ENCODE measurements at regions not wholly inside any gene's neighbourhood (a gene's known extent, or its start where the extent isn't known, plus 50 kb on each side); places are given as distances from the start of the nearest gene placed in this dataset.

DNA sequence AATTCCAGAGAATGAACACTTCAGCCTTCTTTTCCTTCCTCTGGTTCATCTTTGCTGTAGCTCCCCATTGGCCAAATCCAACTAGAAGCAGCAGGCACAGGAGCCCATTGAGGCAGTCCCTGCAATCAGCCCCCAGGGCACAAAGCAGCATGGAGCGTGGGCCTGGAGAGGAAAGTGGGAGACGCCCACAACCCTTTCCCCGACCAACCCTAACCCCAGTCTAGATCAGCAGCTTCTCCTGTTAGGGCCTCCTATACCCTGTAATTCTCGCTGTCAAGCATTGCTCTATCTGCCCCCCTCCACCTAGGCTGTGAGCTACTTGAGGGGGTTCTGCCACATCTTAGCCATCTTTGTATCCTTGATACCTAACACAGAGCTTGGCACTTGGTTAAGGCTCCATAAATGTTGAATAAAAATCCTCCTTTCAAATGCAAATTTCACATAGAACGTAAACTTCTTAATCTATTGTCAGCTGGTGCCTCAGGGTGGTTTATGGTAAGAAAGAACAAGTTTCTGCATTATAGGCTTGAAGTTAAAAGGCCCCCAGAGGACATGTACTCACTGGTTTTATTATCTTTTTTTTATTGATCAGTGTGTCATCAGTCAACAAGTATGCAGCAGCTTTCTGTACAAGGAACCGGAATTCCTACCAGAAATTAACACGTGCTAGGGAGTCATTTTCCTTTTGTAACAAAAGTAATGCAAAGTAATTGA lies 97.9 kb upstream of the PFN2 start:
- DNase-seq (ENCODE audit: low read depth), result no peak

DNA sequence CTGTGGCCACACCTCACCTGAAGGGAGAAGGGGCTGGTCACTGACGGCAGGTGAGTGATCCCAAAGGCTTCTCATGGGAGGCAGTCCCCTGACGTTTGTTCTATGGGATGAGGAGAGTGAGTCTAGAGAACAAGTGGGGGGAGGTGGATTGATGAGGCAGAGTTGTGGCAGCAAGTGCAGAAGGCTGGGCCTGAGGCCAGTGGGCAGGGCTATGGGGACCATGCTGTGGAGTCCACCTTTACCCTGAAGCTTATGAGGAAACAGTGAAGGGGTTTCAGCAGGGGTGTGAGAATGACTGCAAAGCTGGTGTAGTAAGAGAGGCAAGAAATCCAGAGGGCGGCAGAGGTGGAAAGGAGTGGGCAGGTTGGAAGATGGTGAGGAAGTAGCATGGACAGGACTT lies 96.9 kb upstream of the PFN2 start:
- no peak for DNase-seq (ENCODE audit: low read depth)

DNA sequence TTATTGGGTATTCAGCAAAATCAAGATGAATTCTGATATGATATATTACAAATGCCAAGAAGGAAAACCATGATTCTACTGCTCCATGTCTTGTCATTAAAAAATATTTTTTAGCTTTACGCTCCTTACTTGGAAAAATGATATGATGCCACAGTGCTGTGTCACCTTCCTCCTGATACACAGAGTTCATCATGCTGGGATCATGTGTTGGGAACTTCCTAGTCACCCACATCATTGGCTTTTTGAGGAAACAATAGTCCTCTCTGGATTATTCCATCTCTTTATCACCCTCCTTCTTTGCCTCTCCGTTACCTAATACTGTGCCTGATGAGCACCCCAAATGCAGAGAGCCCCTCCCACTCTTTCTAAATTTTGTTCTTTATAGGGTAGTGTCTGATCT lies 94.3 kb upstream of the PFN2 start:
- DNase-seq (ENCODE audit: low read depth), result no peak

DNA sequence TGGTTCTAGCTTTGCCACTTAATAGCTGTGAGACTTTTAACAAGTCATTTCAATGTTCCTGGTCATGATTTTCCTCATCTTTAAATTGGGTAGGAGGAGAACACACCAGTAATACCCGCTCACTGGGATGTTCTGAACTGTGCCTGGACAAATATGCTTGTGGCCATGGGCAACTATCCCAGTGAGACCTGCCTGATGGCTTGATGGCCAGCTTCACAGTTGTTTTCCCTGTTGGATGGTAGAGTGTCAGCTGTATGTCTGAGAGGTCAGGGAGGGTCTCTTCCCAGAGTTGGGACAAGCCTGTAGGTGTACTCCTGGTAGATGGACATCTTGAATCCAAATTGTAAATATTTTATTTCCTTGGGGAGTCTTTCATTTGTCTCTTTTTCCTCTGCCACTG lies 92.5 kb upstream of the PFN2 start:
- no peak for DNase-seq (ENCODE audit: low read depth)

DNA sequence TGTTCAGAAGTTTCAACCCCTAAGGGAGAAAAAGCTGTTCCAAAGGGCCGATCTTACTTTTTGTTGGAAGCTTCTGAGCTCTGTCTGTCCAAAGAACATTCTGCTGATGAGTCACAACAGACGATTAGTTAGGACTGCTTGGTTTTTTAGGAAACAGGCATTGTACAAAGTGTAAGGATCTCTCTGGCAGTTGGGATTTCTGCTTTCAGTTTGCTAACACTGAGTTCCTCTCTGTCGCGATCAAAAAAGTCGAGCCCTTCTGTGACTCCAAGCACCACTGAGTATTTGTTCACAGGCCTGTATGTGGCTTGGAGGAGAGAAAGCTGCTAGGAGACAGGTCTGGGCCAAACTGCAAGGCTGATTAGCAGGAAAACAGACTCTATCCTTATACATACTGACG lies 91.8 kb upstream of the PFN2 start:
- peak; percentile 76 for DNase-seq (ENCODE audit: low read depth)

DNA sequence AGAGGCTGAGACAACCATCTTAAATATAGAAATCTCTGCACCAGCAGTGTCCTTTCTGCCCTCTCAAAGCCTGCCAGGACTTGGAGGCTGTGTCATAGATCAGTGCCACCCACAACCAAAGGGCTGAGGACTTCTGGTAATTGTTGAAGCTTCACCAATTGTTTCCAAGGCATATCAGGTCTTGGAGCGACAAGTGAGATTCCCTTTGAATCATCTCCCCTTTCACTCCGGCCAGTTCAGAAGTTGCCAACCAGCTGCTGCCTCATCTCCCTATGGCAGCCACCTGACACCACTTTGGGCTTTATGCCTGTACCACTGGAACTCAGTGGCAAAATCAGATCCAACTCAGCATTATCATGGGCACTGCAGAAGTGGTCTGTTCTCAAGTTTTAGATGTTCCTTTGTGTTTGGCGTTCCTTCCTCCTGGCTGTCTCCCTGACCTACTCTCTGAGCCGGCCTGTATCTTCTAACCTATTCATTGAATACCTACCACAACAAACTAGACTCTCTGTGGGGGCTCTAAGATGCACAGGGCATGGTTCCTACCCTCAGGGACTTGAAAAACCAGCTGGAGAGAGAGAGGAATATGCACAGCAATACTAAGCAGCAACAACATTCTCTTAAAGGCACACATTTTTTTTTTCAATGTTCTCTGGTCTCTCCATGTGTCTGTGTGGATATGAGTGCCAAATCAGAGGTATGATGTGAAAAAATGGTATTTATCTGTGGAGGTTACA lies 90.8 kb upstream of the PFN2 start:
- no peak for DNase-seq (ENCODE audit: low read depth)

DNA sequence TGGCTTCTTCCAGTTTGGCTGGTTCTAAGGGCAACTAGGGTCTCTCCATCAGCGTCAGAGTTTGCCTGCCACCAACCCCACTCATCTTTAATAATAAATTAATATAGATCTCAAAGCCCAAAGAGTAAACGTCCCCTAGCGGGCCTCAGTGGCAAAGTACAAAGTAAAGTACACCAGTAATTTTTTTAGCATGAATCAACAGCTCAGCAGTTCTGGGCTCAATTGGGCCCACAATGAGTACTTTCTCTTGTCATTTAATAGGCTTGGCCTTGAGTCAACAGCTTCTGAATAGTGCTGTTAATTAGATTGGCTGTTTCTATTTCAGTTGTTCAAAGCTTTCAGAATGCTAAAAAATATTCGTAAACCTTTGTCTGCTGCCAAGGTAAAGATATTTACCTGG lies 89.0 kb upstream of the PFN2 start:
- DNase-seq (ENCODE audit: low read depth), result no peak

DNA sequence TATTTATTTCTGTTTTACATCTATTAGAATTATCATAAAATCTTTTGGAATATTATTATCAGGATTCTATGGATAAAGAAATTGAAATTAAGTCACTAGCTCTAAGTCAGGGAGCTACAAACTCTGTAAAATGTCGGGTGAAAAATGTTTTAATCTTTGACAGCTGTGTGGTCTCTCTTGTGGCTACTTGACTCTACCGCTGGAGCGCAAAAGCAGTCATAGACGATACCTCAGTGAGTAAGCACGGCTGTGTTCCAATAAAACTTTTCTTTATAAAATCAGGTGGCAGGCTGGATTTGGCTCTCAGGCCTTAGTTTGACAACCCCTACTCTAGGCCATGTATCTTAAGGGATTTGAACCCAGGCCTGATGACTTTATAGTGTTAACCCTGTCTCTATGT lies 88.5 kb upstream of the PFN2 start:
- DNase-seq (ENCODE audit: low read depth), result peak; percentile 54

DNA sequence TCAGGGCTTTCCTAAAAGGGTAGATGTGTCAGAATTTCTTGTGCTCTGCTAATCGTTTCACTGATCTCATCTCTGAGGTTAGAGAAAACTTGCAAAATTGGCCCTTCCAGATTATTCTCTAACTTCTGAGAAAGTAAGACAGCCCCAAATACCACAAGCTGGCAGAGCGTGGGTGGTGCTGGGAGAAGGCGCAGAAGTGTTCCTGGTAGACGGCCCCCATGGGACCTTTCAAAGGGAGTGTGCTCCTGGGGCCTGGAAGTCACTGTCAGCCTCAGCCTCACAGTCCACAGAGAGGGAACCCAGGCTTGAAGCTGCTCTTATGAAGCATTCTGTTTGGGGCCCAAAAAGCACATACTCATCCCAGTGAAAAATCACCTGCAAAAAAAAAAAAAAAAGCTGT lies 86.5 kb upstream of the PFN2 start:
- DNase-seq (ENCODE audit: low read depth), result no peak

DNA sequence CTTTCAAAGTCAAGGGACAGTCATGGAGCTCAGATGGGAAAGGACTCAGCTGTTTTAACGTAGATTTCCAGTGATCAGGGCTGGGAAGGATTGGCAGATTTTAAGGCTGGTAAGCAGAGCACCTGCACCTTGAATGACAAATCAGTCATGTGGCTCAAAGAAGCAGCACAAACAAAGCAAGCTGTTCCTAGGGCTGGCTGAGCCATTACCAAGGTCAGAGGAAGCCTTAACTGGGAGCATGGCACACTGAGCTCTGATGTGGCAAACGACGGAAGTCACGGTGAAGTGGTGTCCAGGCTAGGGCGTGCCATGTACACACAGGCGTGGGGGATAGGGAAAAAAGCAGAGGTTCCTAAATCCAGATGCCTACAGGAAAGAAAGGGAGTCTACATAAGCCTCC lies 84.6 kb upstream of the PFN2 start:
- no peak for DNase-seq (ENCODE audit: low read depth)

DNA sequence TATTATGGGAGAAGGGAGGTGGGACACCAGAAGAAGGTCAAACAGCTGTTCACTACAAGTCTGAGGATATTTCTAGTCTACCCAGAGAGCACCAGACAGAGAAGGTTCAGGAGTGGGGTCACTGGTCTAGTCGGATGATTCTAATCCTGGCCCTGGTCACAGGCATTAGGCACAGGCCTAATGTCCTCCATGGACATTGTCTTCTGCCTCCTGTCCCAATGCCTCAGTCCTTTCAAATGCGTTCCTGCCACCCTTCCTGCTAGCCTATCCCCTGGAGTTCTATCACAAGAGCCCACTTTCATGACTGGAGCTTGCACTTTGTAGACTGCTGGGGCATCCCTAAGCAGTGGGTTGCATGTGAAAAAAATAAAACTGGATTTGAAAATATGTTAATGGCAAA lies 83.9 kb upstream of the PFN2 start:
- no peak for DNase-seq (ENCODE audit: low read depth)

DNA sequence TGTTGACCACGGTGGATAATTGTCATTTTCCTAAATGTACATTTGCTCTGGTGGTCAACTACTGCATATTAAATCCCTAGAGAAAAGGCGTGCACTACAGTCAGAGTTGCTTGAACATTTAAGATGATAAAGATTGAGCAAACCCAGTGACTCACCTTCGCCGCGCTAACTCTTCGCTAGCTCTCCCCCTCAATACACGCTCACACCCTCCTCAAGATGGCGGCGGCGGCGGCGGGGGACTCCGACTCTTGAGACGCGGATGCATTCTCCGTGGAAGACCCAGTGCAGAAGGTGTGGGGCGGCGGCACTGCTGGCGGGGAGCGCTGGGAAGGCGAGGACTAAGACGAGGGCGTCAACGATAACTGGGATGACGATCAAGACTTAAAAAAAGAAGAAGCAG lies 79.8 kb upstream of the PFN2 start:
- no peak for DNase-seq (ENCODE audit: low read depth)

DNA sequence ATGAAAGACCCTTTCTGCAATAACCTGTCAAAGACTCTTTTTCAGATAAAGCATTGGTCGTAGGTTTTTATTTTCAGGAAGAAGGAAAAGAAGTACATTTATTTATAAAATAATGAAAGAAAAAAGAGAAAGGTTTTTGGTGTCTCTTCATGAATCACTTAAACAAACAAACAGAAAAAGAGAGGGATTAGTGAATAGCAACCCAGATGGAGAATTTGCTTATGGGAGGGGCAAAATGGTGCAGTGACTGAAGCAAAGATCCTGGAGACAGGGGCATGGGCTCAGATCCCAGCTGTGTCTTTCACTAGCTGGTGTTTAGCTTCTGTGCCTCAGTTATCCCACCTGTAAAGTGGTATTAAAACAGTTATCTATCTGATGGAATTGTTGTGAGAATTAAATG lies 78.6 kb upstream of the PFN2 start:
- DNase-seq (ENCODE audit: low read depth), result peak; percentile 75

DNA sequence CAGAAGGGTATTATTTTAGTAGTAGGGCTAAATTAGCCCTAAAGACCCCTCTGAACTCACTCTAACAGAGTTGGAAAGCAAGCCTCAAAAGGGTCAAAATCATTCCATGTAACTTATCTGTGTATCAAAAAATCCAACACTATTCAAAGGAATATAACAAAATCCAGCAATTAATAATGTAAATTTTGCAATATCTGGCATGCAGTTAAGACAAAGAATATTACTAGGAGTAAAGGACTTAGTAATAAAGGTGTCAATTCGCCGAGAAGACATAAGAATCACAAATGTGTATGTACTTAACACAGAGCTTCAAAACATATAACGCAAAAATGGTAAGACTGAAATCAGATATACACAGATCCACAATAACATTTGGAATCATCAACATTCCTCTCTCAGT lies 71.2 kb upstream of the PFN2 start:
- no peak for DNase-seq (ENCODE audit: low read depth)

DNA sequence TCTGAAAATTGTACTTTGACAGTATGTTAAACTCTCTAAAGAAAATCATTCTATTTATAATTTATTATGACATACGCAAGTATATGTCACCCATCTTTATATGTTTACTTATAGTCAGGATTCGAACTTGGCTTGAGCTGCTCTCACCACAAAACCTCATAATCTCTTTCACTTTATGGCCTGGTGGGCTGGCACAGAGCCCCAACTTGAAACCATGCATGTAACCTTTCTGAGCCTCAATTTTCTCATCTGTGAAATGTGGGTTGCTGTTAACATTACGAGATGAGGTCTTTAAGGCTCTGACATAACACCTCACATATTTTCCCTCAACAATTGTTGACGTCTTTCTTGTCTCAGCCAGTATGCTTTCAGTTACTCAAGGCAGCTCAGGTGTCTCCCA lies 69.4 kb upstream of the PFN2 start:
- no peak for DNase-seq (ENCODE audit: low read depth)

DNA sequence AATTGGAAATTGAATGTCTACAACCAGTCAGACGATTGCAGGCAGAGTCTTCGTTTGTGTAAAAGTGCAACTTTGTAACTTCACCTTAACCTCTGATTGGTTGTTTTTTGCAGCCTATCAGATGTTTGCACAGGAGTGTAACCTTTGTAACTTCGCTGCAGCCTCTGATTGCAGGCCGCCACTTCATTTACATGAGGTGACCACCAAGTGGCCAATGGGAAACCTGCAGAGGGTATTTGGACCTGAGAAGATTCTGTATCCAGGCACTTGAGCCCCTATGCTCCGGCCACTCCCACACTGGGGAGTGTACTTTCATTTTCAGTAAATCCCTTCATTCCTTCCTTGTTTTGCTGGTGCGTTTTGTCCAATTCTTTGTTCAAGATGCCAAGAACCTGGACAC lies 68.1 kb upstream of the PFN2 start:
- DNase-seq (ENCODE audit: low read depth), result peak; percentile 41

DNA sequence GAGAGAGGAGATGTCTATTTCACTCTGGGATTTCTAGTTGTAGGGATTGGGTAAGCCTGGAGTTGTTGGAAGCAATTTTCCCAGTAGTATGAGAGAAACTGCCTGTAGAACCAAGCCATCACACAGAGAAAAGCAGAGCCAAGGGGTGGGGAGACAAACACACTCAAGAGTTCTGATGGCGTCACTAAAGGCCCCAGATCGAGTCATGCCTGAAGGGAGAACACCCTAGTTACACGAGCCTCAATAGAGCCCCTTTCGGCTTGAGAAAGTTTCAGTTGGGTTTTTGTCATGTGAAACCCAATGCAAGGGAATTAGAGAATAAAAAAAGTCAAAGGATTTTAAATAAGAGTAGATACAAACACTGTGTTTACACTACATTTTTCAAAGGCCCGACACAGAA lies 66.1 kb upstream of the PFN2 start:
- DNase-seq (ENCODE audit: low read depth), result no peak

DNA sequence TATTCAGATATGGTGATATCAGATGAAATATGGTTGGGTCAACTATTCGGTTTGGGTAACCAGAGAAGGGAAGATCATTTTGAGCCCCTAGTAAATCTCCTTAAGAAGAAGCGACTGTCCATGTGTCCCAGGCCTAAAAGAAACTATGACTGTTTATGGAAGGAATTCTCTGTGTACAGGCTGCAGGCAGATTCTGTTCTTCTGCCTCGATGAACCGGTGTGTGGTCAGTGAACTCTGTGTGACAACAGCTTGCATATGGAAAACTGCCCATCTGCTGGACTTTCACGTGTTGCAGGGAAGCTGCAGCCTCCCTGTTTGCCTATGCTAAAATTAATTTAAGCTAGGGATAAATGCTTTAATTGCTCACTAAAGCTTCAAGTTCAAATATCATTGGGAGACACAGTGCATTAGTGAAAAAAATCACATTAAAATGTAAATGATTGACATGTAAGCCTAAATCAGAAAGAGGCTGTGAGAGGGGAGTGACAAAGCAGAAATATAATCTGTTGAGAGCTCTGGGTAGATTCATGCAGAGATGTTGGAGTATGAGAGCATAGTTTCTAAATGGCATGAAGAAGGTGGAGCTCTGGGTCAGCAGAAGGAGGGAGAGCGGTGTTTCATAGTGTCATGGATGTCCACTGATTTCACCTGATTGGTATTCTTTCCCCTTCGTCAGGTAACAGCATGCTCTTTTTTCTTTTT lies 65.4 kb upstream of the PFN2 start:
- DNase-seq (ENCODE audit: low read depth), result peak; percentile 39

DNA sequence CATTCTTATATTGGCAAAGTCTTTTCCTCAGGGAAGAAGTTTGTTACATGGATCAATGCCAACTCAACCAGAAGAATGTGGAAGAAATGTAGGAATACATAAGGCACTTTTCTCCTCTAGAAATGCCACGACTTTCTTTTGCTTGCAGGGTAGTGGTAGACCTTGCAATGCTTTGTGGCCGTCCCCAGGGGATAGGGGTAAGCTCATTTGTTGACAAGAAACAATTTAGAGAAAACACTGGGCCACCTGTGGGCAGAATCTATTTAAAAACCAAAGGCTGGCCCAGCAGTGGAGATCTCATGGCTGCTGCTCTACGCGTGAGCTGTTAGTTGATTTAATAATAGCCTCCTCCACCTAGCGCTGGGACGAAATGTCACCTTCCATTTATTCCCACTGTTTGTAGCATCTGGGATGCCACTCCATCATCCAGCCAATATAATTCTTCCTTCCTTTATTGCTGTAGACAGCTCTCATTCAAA lies 64.6 kb upstream of the PFN2 start:
- no peak for DNase-seq (ENCODE audit: low read depth)

DNA sequence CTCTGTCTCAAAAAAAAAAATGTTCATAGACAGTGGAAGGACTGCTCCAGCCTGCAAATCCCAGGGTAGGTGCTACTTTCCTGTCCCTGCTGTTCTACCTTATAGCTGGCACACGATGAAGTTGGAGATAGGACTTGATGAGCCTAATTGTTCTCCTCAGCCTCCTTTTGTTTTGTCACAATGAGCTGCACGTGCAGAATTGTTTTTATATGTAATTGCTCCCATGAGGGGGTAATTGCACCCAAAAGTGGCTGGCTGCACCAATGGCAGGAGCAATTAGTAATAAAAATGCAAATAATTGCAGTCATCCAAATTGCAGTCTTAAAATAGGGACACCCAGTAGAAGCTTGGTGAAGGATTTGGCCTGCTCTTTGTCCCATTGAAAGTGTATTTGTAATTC lies 63.0 kb upstream of the PFN2 start:
- DNase-seq (ENCODE audit: low read depth), result no peak

DNA sequence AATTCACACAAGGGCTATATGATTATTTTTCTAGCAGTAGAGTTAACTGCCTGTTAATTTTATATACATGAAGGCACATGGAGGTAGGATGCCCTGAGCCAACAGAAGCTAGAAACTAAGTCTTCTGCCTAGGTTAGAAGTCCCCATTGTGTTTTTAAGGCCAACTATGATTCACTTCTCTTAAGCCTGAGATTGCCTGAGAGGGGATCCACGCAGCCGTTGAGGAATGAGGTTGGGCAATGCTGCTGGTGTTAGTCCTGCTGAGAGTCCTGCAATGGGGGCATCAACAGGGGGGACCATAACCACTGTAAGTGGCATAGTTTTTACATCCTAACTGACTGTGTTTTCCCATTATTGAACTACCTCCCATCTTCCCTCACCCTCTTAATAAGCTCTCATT lies 60.1 kb upstream of the PFN2 start:
- DNase-seq (ENCODE audit: low read depth), result peak; percentile 59

DNA sequence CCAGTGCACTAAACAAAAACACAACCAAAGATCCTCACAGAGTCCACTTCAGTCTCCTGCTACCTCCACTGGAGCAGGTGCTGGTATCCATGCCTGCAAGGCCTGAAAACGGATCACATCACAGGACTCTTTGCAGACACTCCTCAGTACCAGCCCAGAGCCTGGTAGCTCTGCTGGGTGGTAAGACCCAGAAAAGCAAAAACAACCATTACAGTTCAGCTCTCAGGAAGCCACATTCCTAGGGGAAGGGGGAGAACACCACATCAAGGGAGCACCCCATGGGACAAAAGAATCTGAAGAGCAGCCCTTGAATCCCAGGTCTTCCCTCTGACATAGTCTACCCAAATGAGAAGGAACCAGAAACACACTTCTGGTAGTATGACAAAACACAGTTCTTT lies 52.5 kb upstream of the PFN2 start:
- DNase-seq (ENCODE audit: low read depth), result no peak

Data from iris pigment epithelial cell (primary cell).